NK-92 (cell line): ENCODE measurements at regions not wholly inside any gene's neighbourhood (a gene's known extent, or its start where the extent isn't known, plus 50 kb on each side); places are given as distances from the start of the nearest gene placed in this dataset.
"Not testable (repeated sequence)": the region's sequence is repeated elsewhere in the genome, so short reads cannot be mapped to it uniquely, and the experiment has no call there.

Source experiments
- DNase-seq: peaks from one replicate; lab custom pipeline; 2025; ENCODE audit not compliant: unreplicated experiment; lab: John Stamatoyannopoulos, UW

- DNase-seq = no peak
Observed at GRCh38 chr2:67082813-67083212, 314.3 kb upstream of the ETAA1 start.

- no peak for DNase-seq
Observed at GRCh38 chr2:67083951-67084350, 313.2 kb upstream of the ETAA1 start.

- no peak for DNase-seq
Observed at GRCh38 chr2:67085146-67085545, 312.0 kb upstream of the ETAA1 start.

GRCh38 chr2:67091681-67092080 is 305.5 kb upstream of the ETAA1 start:
- DNase-seq = no peak

- no peak for DNase-seq
Observed at GRCh38 chr2:67095121-67095520, 302.0 kb upstream of the ETAA1 start.

- no peak for DNase-seq
Observed at GRCh38 chr2:67096886-67097285, 300.2 kb upstream of the ETAA1 start.

- DNase-seq = no peak
Observed at GRCh38 chr2:67103157-67103556, 294.0 kb upstream of the ETAA1 start.

- DNase-seq = no peak
Observed at GRCh38 chr2:67108231-67108630, 288.9 kb upstream of the ETAA1 start.

GRCh38 chr2:67124531-67124930 is 272.6 kb upstream of the ETAA1 start:
- DNase-seq = no peak

- DNase-seq = no peak
Observed at GRCh38 chr2:67130531-67131256, 266.4 kb upstream of the ETAA1 start.

GRCh38 chr2:67131257-67131609 is 265.9 kb upstream of the ETAA1 start:
- no peak for DNase-seq

- DNase-seq = not testable (repeated sequence)
Observed at GRCh38 chr2:67132441-67132940, 264.6 kb upstream of the ETAA1 start.

- DNase-seq = no peak
Observed at GRCh38 chr2:67135208-67135607, 261.9 kb upstream of the ETAA1 start.

GRCh38 chr2:67137699-67138098 is 259.4 kb upstream of the ETAA1 start:
- DNase-seq = no peak

GRCh38 chr2:67142071-67142470 is 255.1 kb upstream of the ETAA1 start:
- DNase-seq = no peak

GRCh38 chr2:67142741-67143140 is 254.4 kb upstream of the ETAA1 start:
- no peak for DNase-seq

- no peak for DNase-seq
Observed at GRCh38 chr2:67145851-67146250, 251.3 kb upstream of the ETAA1 start.

GRCh38 chr2:67156796-67157195 is 240.3 kb upstream of the ETAA1 start:
- no peak for DNase-seq

- DNase-seq = no peak
Observed at GRCh38 chr2:67158718-67159117, 238.4 kb upstream of the ETAA1 start.

GRCh38 chr2:67159929-67160328 is 237.2 kb upstream of the ETAA1 start:
- DNase-seq = no peak

- no peak for DNase-seq
Observed at GRCh38 chr2:67164771-67165522, 232.2 kb upstream of the ETAA1 start.

- no peak for DNase-seq
Observed at GRCh38 chr2:67165523-67165990, 231.6 kb upstream of the ETAA1 start.
